ENCODE measurements at regions not wholly inside any gene's neighbourhood (a gene's known extent, or its start where the extent isn't known, plus 50 kb on each side); places are given as distances from the start of the nearest gene placed in this dataset.

- no peak for DNase-seq
These were observed 378.0 kb downstream of the UQCRFS1 start for GRCh38 chr19:28834996-28835395.

GRCh38 chr19:28831462-28831861 is 381.5 kb downstream of the UQCRFS1 start:
- no peak for DNase-seq

- no peak for DNase-seq
These were observed 383.2 kb downstream of the UQCRFS1 start for GRCh38 chr19:28829762-28830161.

- DNase-seq = no peak
These were observed 383.6 kb downstream of the UQCRFS1 start for GRCh38 chr19:28829359-28829758.

GRCh38 chr19:28828276-28828870 is 384.6 kb downstream of the UQCRFS1 start:
- no peak for DNase-seq

GRCh38 chr19:28827382-28827781 is 385.6 kb downstream of the UQCRFS1 start:
- DNase-seq = no peak

- DNase-seq = no peak
These were observed 389.5 kb downstream of the UQCRFS1 start for GRCh38 chr19:28823338-28823961.

GRCh38 chr19:28820289-28820688 is 392.7 kb downstream of the UQCRFS1 start:
- no peak for DNase-seq

GRCh38 chr19:28815257-28815656 is 397.7 kb downstream of the UQCRFS1 start:
- DNase-seq = no peak

- no peak for DNase-seq
These were observed 418.6 kb downstream of the UQCRFS1 start for GRCh38 chr19:28794301-28794700.

GRCh38 chr19:28793391-28794168 is 419.4 kb downstream of the UQCRFS1 start:
- DNase-seq = no peak

GRCh38 chr19:28785971-28786370 is 427.0 kb downstream of the UQCRFS1 start:
- DNase-seq = no peak

GRCh38 chr19:28764066-28764465 is 448.9 kb downstream of the UQCRFS1 start:
- DNase-seq = no peak

- DNase-seq = no peak
These were observed 466.5 kb downstream of the UQCRFS1 start for GRCh38 chr19:28746478-28746877.

GRCh38 chr19:28744943-28745342 is 468.0 kb downstream of the UQCRFS1 start:
- DNase-seq = no peak

- DNase-seq = no peak
These were observed 468.9 kb downstream of the UQCRFS1 start for GRCh38 chr19:28744014-28744413.

- DNase-seq = no peak
These were observed 475.7 kb downstream of the UQCRFS1 start for GRCh38 chr19:28737021-28737895.

- DNase-seq = no peak
These were observed 476.4 kb downstream of the UQCRFS1 start for GRCh38 chr19:28736528-28736927.

GRCh38 chr19:28731577-28731976 is 481.4 kb downstream of the UQCRFS1 start:
- no peak for DNase-seq

- DNase-seq = no peak
These were observed 482.0 kb downstream of the UQCRFS1 start for GRCh38 chr19:28730791-28731512.

- DNase-seq = peak; percentile 27
These were observed 485.3 kb downstream of the UQCRFS1 start for GRCh38 chr19:28727480-28728159.
